ENCODE measurements at regions not wholly inside any gene's neighbourhood (a gene's known extent, or its start where the extent isn't known, plus 50 kb on each side); places are given as distances from the start of the nearest gene placed in this dataset.
"Not testable (repeated sequence)": the region's sequence is repeated elsewhere in the genome, so short reads cannot be mapped to it uniquely, and the experiment has no call there.

DNA sequence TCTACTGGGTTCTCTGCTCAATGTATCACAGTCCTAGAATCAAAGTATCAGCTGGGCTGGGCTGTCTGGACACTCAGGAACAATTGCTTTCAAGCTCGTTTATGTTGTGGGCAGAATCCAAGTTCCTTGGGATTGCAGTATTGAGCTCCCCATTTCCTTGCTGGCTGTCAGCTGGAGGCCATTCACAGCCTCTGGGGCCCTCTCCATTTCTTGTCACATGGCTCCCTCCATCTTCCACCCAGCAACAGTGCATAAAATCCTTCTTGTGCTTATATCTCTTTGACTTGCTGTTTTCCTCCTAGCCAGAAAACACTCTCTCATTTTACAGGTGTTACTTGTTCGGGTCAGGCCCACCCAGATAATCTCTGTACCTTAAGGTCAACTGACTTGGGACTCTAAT is 363.5 kb downstream of the IGSF11 start:
- DNase-seq: no peak

DNA sequence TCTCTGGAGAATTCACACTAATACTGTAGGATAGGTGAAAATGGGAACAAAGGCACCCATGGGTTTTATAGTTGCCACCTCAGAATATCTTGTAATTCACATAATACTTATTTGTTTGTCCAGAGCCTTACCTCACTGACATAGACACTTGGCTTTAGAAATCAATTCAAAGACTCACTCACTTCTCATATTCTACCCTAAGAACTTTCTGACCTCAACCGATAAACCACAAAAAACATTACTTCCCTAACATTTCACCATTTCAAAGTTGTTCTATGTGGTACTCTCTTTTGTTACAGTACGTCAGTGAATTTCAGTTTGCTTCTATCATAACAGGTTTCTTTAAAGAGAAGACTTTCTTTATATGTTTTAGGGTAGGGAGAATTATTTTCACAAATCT is 359.3 kb downstream of the IGSF11 start:
- DNase-seq: no peak

- not testable (repeated sequence) for DNase-seq
These were observed 356.0 kb downstream of the IGSF11 start for GRCh38 chr3:118678663-118679062.

DNA sequence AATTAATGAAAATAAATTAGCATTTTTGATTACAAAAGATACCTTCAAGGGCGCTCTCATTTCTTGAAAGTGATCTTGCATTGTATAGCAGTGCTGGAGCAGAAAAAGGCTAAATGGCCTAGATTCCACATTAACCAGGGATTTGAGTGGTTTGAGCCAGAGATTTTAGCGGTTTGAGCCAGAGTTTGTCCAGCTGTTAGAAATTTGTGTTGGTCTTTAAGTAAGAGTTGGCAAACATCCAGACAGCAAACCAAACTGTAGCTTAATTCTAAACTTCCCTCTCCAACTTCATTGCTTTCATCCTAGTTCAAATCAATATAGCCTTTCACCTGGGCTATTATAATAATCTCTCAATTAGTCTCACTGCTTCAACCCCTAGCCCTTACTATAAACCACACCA is 351.7 kb downstream of the IGSF11 start:
- DNase-seq: no peak

GRCh38 chr3:118683636-118684035 is 351.0 kb downstream of the IGSF11 start:
- no peak for DNase-seq

DNA sequence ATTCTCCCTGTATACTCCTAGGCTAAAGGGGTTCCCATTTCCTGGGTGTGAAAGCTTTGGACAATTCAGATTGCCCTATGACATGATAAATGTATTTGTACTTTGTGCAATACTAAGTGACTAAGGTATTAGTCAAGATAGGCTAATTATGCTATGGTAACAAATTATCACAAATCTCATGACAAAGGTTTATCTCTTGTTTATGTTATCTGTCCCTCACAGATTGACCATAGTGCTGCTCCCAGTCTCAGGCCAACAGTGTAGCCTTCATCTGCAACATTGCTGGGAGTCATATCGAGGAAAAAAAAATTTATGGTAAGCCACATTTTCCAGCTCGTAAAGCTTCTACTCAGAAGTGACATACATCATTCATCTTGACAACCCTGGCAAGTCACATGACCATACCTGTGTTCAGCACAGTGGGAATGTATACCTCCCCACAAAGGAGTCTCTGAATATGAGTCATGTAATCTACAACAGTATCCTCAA is 346.2 kb downstream of the IGSF11 start:
- DNase-seq: no peak

GRCh38 chr3:118692416-118692815 is 342.2 kb downstream of the IGSF11 start:
- DNase-seq: no peak

GRCh38 chr3:118705487-118706219 is 329.0 kb downstream of the IGSF11 start:
- no peak for DNase-seq

DNA sequence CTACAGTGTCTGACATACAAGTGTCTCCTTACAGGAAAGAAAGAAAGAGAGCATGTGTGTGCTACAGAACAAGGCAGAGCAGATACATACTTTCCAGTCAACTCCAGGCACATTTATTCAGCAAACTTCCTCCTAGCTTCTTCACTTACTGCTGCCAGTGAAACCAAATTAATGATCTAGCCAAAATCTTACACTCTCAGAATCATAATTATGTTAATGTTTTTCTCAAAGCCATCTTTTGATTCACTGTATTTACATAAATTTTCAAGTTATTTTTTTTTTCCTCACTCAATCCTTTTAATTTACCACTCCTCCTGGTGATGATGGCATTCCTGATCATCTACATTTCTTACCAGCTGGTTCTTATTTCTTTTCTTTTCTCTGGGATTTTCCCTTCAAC is 326.7 kb downstream of the IGSF11 start:
- DNase-seq: no peak

- no peak for DNase-seq
These were observed 324.1 kb downstream of the IGSF11 start for GRCh38 chr3:118710532-118710931.

- DNase-seq: no peak
These were observed 321.0 kb downstream of the IGSF11 start for GRCh38 chr3:118713502-118714207.

GRCh38 chr3:118714800-118715199 is 319.8 kb downstream of the IGSF11 start:
- no peak for DNase-seq

- DNase-seq: no peak
These were observed 305.1 kb downstream of the IGSF11 start for GRCh38 chr3:118729546-118729945.

DNA sequence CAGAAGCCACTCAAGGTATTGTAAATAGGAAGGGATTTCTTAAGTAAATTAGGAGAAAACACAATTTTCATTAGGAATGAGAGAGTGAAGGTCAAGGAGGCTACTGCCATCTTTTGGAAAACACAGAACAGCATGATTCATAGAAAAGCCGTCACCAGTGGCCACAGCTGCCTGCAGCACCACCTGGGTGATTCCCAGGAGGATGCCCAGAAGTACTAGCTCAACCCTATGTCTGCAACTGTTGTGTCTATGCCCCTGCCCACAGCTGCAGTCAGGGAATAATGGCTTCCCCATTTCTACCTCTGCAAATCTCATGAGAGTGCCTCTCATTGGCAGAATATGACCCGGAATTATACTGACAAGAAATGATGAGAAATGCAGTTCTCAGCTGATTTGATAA is 300.0 kb downstream of the IGSF11 start:
- DNase-seq: no peak

- no peak for DNase-seq
These were observed 298.5 kb downstream of the IGSF11 start for GRCh38 chr3:118736107-118736506.

DNA sequence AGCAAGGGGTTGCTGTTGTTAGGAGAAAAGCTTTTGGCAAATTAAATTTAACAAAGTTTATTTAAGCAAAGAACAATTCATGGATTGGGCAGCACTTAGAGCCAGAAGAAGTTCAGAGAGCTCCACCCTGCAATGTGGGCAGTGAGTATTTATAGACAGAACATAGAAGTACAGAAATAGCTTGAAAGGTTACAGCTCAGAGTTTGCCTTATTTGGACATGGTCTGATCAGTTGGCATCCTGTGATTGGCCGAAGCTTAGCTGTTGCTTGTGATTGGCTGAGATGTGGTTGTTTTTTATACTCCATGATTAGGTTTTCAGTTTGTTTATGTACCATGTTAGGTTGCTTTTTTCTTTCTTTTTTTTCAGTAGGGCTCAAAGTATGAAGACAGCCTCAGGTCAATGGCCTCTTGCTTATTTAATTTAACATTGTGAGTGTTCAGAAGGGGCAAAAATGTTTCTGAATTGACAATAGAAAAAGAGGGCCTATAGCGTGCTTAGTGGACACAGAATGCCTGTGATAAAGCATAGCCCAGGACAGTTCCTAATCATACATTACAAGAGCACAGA is 293.8 kb downstream of the IGSF11 start:
- DNase-seq: no peak

GRCh38 chr3:118742760-118743159 is 291.9 kb downstream of the IGSF11 start:
- DNase-seq: no peak

- DNase-seq: no peak
These were observed 290.5 kb downstream of the IGSF11 start for GRCh38 chr3:118744186-118744585.

DNA sequence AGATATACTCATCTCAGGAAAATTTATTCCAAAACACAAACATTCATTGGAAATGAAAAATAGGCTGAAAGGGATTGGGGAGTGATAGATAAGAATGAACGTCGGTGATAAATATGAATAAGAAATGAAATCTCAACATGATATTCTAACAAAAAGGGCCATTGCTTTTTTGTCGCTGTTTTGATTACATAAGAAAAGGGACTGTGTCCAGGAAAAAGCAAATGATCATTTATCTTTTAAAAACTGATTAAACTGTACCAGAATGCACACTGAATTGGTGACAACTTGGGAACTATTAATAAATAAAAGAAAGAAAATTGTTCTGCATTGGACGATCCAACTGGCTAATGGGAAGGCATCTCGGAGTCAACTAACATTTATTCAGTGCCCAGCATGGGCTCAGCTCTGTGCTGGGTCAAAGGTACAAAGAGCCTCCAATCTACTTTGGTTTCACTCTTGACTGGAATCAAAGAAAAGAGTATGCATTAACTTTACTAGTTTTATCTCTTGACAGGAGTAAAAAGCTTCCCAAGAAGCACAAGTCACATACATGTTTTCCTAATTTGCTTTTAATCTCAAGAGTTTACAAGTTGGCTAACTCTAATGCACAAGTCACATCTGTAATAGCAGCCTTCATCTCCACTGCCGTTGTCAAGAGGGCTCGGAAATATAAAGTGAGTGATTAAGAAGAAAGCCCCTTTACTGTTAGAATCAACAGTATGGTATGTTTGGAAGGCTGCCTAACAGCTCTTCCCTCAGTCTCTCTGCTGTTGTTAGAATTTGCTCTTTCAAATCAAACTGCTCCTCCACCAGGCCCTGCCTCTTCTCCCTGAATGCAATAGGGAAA is 280.0 kb downstream of the IGSF11 start:
- no peak for DNase-seq

DNA sequence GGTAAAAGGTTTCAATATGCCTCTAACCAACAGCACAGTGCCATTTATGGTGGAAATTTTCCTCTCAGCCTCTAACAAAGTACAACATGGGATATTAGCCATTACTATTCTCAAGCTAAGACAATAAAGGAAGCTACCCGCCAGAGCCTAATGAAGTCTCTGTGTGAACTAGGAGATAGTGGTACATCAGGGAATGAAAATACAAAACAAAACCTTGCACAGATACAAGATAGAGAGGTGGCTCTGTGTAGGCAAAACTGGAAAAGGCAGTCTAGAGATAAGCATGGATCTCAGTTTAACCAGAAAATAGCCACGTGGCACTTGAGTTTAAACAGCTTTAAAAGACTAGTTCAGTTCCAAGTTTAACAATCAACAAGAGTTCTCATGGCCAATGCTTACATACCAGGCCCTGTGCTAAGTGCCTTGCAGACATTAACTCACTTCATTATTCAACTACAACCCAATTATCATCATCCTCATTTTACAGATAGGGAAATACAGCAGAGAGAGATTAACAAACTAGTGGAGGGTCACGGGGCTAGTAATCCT is 279.3 kb downstream of the IGSF11 start:
- no peak for DNase-seq

DNA sequence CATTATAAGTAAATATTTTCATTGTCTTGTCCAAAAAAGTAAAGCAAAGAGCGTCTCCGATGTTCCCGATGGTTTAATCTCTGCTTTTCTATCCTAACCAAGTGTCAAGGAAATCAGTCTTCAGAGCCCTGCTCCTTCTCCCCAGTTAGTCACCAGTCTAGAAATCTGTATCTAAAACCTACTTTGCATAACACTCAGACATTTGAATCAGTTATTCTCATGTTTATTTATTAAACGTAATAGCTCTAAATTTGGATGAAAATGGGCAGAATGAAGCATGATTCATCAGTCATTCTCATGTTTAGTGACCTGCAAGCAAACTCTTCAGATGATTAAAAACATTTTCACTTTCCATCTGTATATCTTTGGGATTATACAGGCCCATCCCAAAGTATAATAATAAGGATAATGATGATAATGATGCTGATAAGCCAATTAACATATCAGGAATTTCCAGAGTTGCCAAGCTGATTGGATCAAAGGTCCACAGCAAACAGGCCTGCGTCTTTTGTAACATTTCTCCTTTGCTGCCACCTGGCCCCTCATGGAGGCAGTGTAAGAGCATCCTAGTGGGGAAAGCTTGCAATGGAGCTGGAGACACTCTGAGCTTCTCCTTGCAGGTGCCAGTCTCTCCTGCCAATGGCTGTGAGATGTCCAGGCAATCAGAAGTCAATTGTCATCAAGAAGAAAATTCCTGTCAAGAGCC is 273.9 kb downstream of the IGSF11 start:
- no peak for DNase-seq

DNA sequence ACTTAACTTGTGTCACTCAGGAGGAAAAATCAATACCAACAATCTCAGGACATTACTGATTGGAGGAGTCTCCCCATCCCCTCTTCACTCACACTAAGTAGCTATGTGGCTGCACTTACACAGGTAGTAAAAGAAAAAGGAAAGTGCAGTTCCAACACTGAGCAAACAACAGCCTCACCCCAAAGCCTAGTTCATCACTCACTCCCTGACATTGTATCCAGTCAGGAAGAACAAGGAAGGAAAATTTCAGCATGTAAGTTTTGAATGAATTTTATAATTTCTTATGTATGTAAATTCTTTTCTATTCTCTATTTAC is 273.4 kb downstream of the IGSF11 start:
- DNase-seq: no peak

Measured in CD4-positive, alpha-beta T cell treated with Interleukin-17A for 1 hour (primary cell).